PFSK-1 (cell line): ENCODE measurements at regions not wholly inside any gene's neighbourhood (a gene's known extent, or its start where the extent isn't known, plus 50 kb on each side); places are given as distances from the start of the nearest gene placed in this dataset.

Source experiments
- POLR2AphosphoS5 ChIP-seq: IDR thresholded peaks from 2 replicates; pipeline ENCODE4 v1.6.1; 2012; ENCODE audit warnings: low read depth, mild to moderate bottlenecking, control low read depth, low read length, moderate library complexity
- REST ChIP-seq, 2 experiments: IDR thresholded peaks; 2 replicates each; pipeline versions ENCODE4 v1.6.1 to v1.8.0; 2011 to 2012; ENCODE audit warnings: low read depth in 2 of 2, low read length in 2 of 2, control low read depth in 1 of 2, inconsistent platforms in 1 of 2, mild to moderate bottlenecking in 1 of 2, moderate library complexity in 1 of 2; ENCODE audit not compliant: insufficient read depth in 1 of 2
- SIN3A ChIP-seq: IDR thresholded peaks from 2 replicates; pipeline ENCODE4 v1.6.1; 2012; ENCODE audit warnings: mild to moderate bottlenecking, low read length, moderate library complexity, borderline replicate concordance; ENCODE audit not compliant: insufficient read depth
- TAF1 ChIP-seq: IDR thresholded peaks from 2 replicates; pipeline ENCODE4 v1.6.1; 2012; ENCODE audit warnings: low read length, control low read depth, borderline replicate concordance; ENCODE audit not compliant: insufficient read depth

- TF ChIP-seq POLR2AphosphoS5 (no peak), REST (IDR thresholded peaks at IDR 0.05; ENCODE audit: insufficient read depth in 1 of 2, low read depth in 2 of 2, low read length in 2 of 2) (no peak), TAF1 (no peak), SIN3A (no peak)
These were observed 1206.0 kb upstream of the TMPRSS15 start for GRCh38 chr21:19609611-19610010.
